ENCODE measurements at regions not wholly inside any gene's neighbourhood (a gene's known extent, or its start where the extent isn't known, plus 50 kb on each side); places are given as distances from the start of the nearest gene placed in this dataset.
"Not testable (repeated sequence)": the region's sequence is repeated elsewhere in the genome, so short reads cannot be mapped to it uniquely, and the experiment has no call there.

DNA sequence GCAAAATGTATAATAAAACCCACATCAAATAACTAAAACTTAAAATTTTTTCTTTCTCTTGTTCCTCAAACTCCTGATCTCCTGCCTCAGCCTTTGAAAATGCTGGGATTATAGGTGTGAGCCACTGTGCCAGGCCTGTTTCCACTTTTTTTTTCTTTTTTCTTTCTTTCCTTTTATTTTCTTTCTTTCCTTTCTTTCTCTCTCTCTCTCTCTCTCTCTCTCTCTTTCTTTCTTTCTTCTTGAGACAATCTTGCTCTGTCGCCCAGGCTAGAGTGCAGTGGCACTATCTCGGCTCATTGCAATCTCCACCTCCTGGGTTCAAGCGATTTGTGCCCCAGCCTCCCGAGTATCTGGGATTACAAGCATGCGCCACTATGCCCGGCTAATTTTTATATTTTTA is 164.6 kb downstream of the OR2B2 start:
- TF ChIP-seq, protein P1, sequence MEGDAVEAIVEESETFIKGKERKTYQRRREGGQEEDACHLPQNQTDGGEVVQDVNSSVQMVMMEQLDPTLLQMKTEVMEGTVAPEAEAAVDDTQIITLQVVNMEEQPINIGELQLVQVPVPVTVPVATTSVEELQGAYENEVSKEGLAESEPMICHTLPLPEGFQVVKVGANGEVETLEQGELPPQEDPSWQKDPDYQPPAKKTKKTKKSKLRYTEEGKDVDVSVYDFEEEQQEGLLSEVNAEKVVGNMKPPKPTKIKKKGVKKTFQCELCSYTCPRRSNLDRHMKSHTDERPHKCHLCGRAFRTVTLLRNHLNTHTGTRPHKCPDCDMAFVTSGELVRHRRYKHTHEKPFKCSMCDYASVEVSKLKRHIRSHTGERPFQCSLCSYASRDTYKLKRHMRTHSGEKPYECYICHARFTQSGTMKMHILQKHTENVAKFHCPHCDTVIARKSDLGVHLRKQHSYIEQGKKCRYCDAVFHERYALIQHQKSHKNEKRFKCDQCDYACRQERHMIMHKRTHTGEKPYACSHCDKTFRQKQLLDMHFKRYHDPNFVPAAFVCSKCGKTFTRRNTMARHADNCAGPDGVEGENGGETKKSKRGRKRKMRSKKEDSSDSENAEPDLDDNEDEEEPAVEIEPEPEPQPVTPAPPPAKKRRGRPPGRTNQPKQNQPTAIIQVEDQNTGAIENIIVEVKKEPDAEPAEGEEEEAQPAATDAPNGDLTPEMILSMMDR (IDR thresholded peaks at IDR 0.05; ENCODE audit: insufficient read depth, low read length), result no peak
- no peak for DNase-seq (ENCODE audit: low read depth)

GRCh38 chr6:27746860-27747259 is 165.3 kb downstream of the OR2B2 start:
- H3K4me3 ChIP-seq (ENCODE audit: low read depth, low read length); DNase-seq (ENCODE audit: low read depth): not testable (repeated sequence)

More for the DNA sequence above, 164.6 kb downstream of the OR2B2 start:
- no peak overlapping the region for H3K4me3 ChIP-seq (ENCODE audit: low read depth, low read length)

DNA sequence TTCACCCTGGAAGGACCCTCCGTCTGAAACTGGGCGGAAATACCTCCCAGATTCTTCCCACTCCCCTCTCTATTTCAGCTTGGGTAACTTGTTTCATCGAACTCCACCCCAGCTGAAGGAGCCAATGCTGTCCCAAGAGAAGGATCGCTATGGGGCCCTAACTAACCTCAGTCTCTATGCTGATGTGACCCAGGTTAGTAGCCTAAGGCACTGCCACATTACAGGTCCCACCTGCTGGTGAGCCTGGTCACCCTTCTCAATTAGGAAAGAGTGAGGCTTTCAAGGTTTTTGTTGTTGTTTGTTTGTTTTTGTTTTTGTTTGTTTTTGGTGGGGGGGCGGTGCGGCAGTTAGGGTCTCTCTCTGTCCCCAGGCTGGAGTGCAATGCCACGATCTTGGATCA is 168.4 kb downstream of the OR2B2 start:
- H3K4me3 ChIP-seq (ENCODE audit: low read depth, low read length), result no peak overlapping the region

DNA sequence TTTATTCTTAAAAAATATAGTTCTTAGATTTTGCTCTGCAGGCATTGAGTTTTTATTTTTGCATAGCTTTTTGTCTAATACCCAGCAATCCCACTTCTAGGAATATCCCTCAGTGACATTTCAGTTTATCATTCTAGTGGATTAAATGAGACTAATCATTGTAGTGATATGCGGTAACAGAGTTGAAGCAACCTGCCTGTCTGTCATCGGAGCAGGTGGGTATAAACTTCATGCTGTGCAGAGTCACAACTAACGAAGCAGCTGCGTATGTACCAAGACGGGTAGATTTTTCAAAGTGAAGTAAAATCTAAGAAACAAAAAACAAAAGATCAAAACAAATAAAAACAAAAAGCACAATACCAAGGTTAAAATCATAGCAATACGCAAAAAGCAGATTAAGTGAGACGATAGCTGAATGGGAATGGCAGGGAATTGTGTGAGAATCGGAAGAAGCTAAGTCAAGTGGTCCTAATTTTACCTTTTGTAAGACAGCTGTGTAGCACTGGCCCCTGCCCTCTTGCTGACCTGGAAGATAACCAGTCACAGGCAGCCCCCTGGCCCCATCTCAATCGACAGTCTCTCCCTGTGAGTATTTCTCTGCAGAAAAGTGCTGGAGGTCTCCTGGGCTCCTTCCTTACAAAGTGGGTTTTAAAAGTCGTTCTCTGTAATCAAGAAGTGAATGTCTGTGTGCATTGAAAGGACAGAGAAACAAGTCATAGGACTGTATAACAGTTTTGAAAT is 169.2 kb downstream of the OR2B2 start:
- no peak for DNase-seq (ENCODE audit: low read depth)
- H3K4me3 ChIP-seq (ENCODE audit: low read depth, low read length), result no peak overlapping the region
- TF ChIP-seq, protein P1 (IDR thresholded peaks at IDR 0.05; ENCODE audit: insufficient read depth, low read length), result no peak

More for the DNA sequence above, 168.4 kb downstream of the OR2B2 start:
- TF ChIP-seq, protein P1 (IDR thresholded peaks at IDR 0.05; ENCODE audit: insufficient read depth, low read length), result no peak
- no peak for DNase-seq (ENCODE audit: low read depth)

DNA sequence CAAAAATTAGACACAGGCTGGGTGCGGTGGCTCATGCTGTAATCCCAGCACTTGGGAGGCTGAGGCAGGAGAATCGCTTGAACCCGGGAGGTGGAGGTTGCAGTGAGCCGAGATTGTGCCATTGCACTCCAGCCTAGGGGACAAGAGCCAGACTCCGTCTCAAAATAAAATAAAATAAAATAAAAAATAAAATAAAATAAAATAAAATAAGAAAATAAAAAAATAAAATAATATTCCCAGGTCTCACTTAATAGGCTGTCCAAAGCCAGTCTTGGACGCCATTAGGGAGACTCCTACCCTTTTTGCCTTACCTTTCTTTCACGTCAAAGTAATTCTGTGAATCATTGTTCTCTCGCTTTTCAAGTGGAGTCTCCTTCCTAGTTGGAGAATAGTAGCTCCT is 172.3 kb downstream of the OR2B2 start:
- DNase-seq (ENCODE audit: low read depth); H3K4me3 ChIP-seq (ENCODE audit: low read depth, low read length): not testable (repeated sequence)

GRCh38 chr6:27736686-27737085 is 175.5 kb downstream of the OR2B2 start:
- no peak overlapping the region for H3K4me3 ChIP-seq (ENCODE audit: low read depth, low read length)
- TF ChIP-seq, protein P1 (IDR thresholded peaks at IDR 0.05; ENCODE audit: insufficient read depth, low read length), result no peak
- DNase-seq (ENCODE audit: low read depth), result no peak

DNA sequence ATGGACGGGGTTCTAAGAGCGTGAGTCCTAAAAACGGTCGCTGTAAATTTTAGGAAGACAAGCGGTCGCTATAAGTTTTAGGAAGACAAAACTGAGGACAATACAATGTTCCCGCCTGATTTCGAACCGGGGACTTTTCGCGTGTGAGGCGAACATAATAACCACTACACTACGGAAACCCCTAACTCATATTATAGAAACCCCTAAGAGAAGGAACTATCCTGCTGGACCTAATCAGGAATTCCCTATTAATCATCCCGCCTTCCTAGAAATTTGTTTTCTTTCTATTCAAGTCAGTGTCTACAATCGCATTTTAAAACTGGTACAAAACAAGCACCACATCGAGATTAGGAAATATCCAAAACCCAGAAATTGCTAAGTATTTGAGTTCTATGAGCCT is 183.8 kb downstream of the OR2B2 start:
- DNase-seq (ENCODE audit: low read depth), result no peak
- no peak overlapping the region for H3K4me3 ChIP-seq (ENCODE audit: low read depth, low read length)
- TF ChIP-seq, protein P1 (IDR thresholded peaks at IDR 0.05; ENCODE audit: insufficient read depth, low read length), result no peak

DNA sequence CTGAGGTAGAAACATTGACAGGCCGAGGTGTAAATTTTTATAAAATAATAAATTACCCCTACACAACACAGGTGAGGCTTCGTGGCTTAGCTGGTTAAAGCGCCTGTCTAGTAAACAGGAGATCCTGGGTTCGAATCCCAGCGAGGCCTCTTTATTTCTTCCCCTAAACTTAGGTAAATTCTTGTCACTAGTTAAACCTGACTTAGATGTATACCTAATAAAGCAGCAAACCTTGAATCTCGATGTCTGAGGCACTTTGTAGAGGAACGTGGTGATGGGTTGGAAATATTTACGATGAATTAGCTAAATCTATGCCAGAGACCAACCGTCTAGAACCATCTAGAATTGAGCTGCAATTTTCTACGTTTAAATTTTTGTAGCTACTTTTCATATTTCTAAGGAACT is 185.6 kb downstream of the OR2B2 start:
- no peak for DNase-seq (ENCODE audit: low read depth)
- TF ChIP-seq, protein P1 (IDR thresholded peaks at IDR 0.05; ENCODE audit: insufficient read depth, low read length), result no peak
- H3K4me3 ChIP-seq (ENCODE audit: low read depth, low read length), result no peak overlapping the region
